WERI-Rb-1 (cell line): ENCODE measurements at regions not wholly inside any gene's neighbourhood (a gene's known extent, or its start where the extent isn't known, plus 50 kb on each side); places are given as distances from the start of the nearest gene placed in this dataset.

ENCODE experiments used
- DNase-seq: peaks from one replicate; pipeline ENCODE4 v3.0.0-alpha.2; 2020
- H3K27ac ChIP-seq: fragments of 250-450 bp; sonication (Bioruptor Pico); 2 replicates; pipeline ENCODE4 v1.5.1; 2020; ENCODE audit warnings: mild to moderate bottlenecking, moderate library complexity
- H3K27me3 ChIP-seq: fragments of 250-450 bp; sonication (Bioruptor Pico); 2 replicates; pipeline ENCODE4 v1.5.1; 2021; ENCODE audit warnings: mild to moderate bottlenecking, low read depth, moderate library complexity; ENCODE audit not compliant: insufficient read depth, severe bottlenecking
- H3K36me3 ChIP-seq: fragments of 250-450 bp; sonication (Bioruptor Pico); 2 replicates; pipeline ENCODE4 v1.5.1; 2020; ENCODE audit warnings: mild to moderate bottlenecking, moderate library complexity
- H3K4me3 ChIP-seq: 2 replicates; pipeline ENCODE4 v1.5.1; 2011; ENCODE audit warnings: low read depth, mild to moderate bottlenecking, control low read depth, low read length
- H3K9me3 ChIP-seq: fragments of 250-450 bp; sonication (Bioruptor Pico); 2 replicates; pipeline ENCODE4 v1.5.1; 2021; ENCODE audit warnings: mild to moderate bottlenecking, moderate library complexity; ENCODE audit not compliant: severe bottlenecking
- TF ChIP-seq, protein P1 (sequence below): IDR thresholded peaks from 2 replicates; pipeline ENCODE4 v1.5.1; 2011; ENCODE audit warnings: low read depth, mild to moderate bottlenecking, control low read depth, inconsistent platforms, low read length

DNA sequence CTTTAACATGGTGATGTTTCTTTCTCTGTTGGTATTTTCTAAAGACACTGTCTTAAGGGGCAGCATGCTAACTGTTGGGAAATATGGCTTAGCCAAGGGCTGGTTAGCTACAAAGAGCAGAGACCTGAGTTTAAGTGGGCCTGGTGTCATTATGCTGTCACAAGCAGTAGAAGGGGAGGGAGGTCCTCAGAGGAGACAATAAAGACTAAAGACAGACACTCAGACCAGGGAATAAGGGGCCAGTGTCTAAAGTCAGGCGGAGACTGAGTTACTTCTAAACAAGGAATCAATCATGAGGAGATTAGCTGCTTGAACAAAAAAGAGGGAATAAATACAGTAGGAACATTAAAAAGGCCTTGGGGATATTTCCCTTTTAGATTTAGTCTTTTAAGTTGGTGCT is 142.7 kb upstream of the DPPA4 start:
- DNase-seq: no peak
- Histone ChIP-seq H3K27me3 (no peaks in the 10 kb centered on the region), H3K4me3 (no peak overlapping the region), H3K9me3 (no peaks in the 10 kb centered on the region), H3K36me3 (no peaks in the 10 kb centered on the region), H3K27ac (no peak overlapping the region)
- TF ChIP-seq, protein P1, sequence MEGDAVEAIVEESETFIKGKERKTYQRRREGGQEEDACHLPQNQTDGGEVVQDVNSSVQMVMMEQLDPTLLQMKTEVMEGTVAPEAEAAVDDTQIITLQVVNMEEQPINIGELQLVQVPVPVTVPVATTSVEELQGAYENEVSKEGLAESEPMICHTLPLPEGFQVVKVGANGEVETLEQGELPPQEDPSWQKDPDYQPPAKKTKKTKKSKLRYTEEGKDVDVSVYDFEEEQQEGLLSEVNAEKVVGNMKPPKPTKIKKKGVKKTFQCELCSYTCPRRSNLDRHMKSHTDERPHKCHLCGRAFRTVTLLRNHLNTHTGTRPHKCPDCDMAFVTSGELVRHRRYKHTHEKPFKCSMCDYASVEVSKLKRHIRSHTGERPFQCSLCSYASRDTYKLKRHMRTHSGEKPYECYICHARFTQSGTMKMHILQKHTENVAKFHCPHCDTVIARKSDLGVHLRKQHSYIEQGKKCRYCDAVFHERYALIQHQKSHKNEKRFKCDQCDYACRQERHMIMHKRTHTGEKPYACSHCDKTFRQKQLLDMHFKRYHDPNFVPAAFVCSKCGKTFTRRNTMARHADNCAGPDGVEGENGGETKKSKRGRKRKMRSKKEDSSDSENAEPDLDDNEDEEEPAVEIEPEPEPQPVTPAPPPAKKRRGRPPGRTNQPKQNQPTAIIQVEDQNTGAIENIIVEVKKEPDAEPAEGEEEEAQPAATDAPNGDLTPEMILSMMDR: no peak

DNA sequence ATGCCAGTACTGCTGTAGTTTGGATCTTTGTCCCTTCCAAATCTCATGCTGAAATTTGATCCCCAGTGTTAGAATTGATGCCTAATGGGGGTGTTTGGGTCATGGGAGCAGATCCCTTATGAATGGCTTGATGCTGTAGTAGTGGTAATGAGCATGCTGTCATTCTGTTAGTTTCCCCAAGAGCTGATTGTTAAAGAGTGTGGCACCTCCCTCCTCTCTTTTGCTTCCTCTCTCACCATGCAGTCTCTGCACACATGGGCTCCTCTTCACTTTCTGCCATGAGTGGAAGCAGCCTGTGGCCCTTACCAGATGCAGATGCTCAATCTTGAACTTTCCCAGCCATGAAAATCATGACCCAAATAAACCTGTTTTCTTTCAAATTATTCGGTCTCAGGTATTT is 141.3 kb upstream of the DPPA4 start:
- Histone ChIP-seq H3K27me3 (no peaks in the 10 kb centered on the region), H3K4me3 (no peak overlapping the region), H3K27ac (no peak overlapping the region), H3K36me3 (no peaks in the 10 kb centered on the region), H3K9me3 (no peaks in the 10 kb centered on the region)
- no peak for DNase-seq
- TF ChIP-seq, protein P1: no peak

DNA sequence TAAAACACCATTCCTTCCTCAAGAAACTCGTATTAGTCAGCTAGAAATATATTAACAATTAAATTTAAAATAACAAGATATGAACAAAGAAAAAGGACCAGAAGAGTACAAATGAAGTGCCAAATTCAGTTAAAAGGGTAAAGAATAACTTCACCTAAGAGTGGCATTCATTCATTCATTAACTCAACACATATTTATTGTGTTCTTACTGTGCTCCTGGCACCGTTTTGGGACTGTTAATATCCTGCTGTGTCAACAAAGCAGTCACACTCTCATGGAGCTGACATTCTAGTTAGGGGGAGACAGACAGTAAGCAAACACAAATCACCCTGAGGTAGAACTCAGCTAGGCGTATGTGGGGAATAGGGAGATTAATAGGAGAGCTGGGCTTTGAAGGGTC is 123.6 kb upstream of the DPPA4 start:
- TF ChIP-seq, protein P1: no peak
- no peaks in the 10 kb centered on the region for H3K27me3 ChIP-seq

DNA sequence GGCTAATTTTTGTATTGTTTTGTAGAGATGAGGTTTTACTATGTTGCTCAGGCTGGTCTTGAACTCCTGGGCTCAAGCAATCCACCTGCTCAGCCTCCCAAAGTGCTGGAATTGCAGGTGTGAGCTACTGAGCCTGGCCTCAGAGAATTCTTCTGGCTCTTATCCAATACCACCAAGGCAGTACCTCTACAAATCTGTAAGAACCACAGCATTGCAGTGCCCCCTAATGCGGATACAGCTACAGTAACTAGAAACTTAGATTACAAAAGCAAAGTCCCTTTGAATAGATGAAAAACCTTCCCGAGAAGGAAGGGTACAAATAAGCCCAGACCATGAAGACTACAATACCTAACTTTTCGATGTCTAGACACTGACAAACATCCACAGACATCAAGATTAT is 107.9 kb upstream of the DPPA4 start:
- TF ChIP-seq, protein P1: no peak
- no peak for DNase-seq
- Histone ChIP-seq H3K9me3 (peaks cover 3% of the 10 kb centered on the region), H3K27ac (no peak overlapping the region), H3K27me3 (no peaks in the 10 kb centered on the region), H3K4me3 (no peak overlapping the region), H3K36me3 (no peaks in the 10 kb centered on the region)

More for the DNA sequence above, 123.6 kb upstream of the DPPA4 start:
- no peaks in the 10 kb centered on the region for H3K36me3 ChIP-seq
- no peak overlapping the region for H3K27ac ChIP-seq
- no peaks in the 10 kb centered on the region for H3K9me3 ChIP-seq
- no peak overlapping the region for H3K4me3 ChIP-seq
- no peak for DNase-seq

DNA sequence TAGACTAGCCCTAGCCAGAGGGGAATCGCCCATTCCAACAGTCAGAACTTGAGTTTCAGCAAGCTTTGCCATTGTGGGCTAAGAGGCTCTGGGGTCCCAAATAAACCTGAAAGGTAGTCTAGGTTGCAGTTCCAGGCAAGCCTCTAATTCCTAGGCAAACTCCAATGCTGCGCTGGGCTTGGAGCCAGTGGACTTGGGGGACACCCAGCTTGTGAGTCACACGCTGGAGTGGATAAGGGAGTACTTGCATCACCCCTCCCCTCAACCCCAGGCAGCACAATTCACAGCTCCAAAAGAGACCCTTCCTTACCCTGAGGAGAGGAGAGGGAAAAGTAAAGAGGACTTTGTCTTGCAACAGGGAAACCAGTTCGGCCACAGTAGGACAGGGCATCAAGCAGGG is 105.2 kb upstream of the DPPA4 start:
- H3K27ac ChIP-seq: no peak overlapping the region
- DNase-seq: no peak
- H3K36me3 ChIP-seq: no peaks in the 10 kb centered on the region
- H3K4me3 ChIP-seq: no peak overlapping the region
- no peaks in the 10 kb centered on the region for H3K27me3 ChIP-seq
- TF ChIP-seq, protein P1: no peak
- H3K9me3 ChIP-seq: peaks cover 3% of the 10 kb centered on the region

DNA sequence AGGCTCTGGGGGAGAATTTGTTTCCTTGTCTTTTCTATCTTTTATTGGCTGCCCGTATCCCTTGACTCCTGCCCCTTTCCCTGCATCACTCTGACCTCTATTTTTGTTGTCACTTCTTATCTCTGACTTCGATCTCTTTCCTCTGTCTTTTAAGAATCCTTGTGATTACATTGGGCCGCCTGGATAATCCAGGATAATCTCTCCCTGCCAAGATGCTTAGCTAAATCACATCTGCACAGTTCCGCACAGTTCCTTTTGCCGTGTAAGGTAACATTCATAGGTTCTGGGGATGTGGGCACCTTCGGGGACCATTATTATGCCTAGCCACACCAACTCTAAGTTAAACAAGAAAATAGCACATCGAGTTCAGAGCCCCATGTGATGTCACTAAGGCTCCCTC is 103.0 kb upstream of the DPPA4 start:
- Histone ChIP-seq H3K27me3 (no peaks in the 10 kb centered on the region), H3K36me3 (no peaks in the 10 kb centered on the region), H3K27ac (no peak overlapping the region), H3K9me3 (no peaks in the 10 kb centered on the region), H3K4me3 (no peak overlapping the region)
- peak; percentile 79 for DNase-seq
- TF ChIP-seq, protein P1: no peak
